OCI-LY7 (cell line): ENCODE measurements at regions not wholly inside any gene's neighbourhood (a gene's known extent, or its start where the extent isn't known, plus 50 kb on each side); places are given as distances from the start of the nearest gene placed in this dataset.
"Not testable (repeated sequence)": the region's sequence is repeated elsewhere in the genome, so short reads cannot be mapped to it uniquely, and the experiment has no call there.

Experiments
- CTCF ChIP-seq: fragments of 200-600 bp; sonication (generic); conservative IDR thresholded peaks from 2 replicates; pipeline ENCODE4 v1.5.1; 2014; ENCODE audit warnings: mild to moderate bottlenecking, antibody characterized with exemption, low read length, moderate library complexity, mixed read lengths
- EZH2phosphoT487 ChIP-seq: fragments of 200-600 bp; sonication (generic); IDR thresholded peaks from 2 replicates; pipeline ENCODE4 v1.6.1; 2018; ENCODE audit warnings: low read depth, borderline replicate concordance, mild to moderate bottlenecking, mixed run types, antibody characterized with exemption, low read length, moderate library complexity, mixed read lengths

- TF ChIP-seq CTCF, EZH2phosphoT487: not testable (repeated sequence)
Observed at GRCh38 chr3:195996314-195996713, 85.6 kb downstream of the TFRC start.
